ENCODE measurements at regions not wholly inside any gene's neighbourhood (a gene's known extent, or its start where the extent isn't known, plus 50 kb on each side); places are given as distances from the start of the nearest gene placed in this dataset.

DNA sequence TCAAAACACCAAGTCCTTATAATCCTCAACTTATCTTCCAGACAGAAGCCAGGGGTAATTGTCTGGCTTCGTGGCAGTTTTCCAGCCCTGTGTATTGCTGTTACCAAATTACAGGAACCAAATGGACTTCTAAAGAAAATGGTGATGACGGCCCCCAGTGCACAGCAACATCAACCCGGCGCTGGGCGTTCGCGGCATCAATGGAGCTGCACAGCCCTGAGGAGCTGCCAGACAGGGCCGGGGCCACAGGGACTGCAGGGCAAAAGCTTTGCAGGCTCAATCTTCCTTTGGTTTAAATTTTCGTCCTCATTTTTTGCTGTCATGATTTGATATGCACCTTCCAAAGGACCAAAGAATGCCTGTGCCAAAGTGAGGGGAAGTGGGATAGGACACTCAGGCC, 292.5 kb downstream of the BRD1 start:
- TF ChIP-seq, protein P1, sequence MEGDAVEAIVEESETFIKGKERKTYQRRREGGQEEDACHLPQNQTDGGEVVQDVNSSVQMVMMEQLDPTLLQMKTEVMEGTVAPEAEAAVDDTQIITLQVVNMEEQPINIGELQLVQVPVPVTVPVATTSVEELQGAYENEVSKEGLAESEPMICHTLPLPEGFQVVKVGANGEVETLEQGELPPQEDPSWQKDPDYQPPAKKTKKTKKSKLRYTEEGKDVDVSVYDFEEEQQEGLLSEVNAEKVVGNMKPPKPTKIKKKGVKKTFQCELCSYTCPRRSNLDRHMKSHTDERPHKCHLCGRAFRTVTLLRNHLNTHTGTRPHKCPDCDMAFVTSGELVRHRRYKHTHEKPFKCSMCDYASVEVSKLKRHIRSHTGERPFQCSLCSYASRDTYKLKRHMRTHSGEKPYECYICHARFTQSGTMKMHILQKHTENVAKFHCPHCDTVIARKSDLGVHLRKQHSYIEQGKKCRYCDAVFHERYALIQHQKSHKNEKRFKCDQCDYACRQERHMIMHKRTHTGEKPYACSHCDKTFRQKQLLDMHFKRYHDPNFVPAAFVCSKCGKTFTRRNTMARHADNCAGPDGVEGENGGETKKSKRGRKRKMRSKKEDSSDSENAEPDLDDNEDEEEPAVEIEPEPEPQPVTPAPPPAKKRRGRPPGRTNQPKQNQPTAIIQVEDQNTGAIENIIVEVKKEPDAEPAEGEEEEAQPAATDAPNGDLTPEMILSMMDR (conservative IDR thresholded peaks at IDR 0.05; ENCODE audit: low read length) = no peak
- Histone ChIP-seq H3K9ac (ENCODE audit: low read depth, low read length, poor library complexity, severe bottlenecking) (no peak overlapping the region), H2AFZ (ENCODE audit: low read length) (no peak overlapping the region), H3K9me2 (replicated peaks; ENCODE audit: low read depth, low read length) (no peaks in the 10 kb centered on the region), H3K79me2 (ENCODE audit: insufficient read depth, low read length) (no peaks in the 10 kb centered on the region), H3K4me1 (ENCODE audit: insufficient read depth, low read length, poor library complexity, severe bottlenecking) (peaks cover 8% of the 10 kb centered on the region), H3K27me3 (ENCODE audit: insufficient read depth, low read length, poor library complexity, severe bottlenecking) (no peaks in the 10 kb centered on the region), H4K20me1 (ENCODE audit: insufficient read depth, low read length, poor library complexity, severe bottlenecking) (no peaks in the 10 kb centered on the region), H3F3A (ENCODE audit: low read depth) (no peaks in the 10 kb centered on the region), H3K4me3 (ENCODE audit: low read length, poor library complexity, severe bottlenecking) (no peak overlapping the region), H3K9me3 (ENCODE audit: insufficient read depth, low read depth, low read length) (no peaks in the 10 kb centered on the region), H3K36me3 (ENCODE audit: insufficient read depth, low read length) (no peaks in the 10 kb centered on the region; the same call in 1 of the 2 replicates), H3K4me2 (ENCODE audit: low read depth, low read length, poor library complexity, severe bottlenecking) (no peak overlapping the region)

GRCh38 chr22:49534386-49534785, 293.3 kb downstream of the BRD1 start:
- no peaks in the 10 kb centered on the region; the same call in 1 of the 2 replicates for H3K36me3 ChIP-seq (ENCODE audit: insufficient read depth, low read length)
- peaks cover 3% of the 10 kb centered on the region for H3K4me1 ChIP-seq (ENCODE audit: insufficient read depth, low read length, poor library complexity, severe bottlenecking)
- H3F3A ChIP-seq (ENCODE audit: low read depth) = no peaks in the 10 kb centered on the region
- H3K4me2 ChIP-seq (ENCODE audit: low read depth, low read length, poor library complexity, severe bottlenecking) = no peak overlapping the region
- H3K9ac ChIP-seq (ENCODE audit: low read depth, low read length, poor library complexity, severe bottlenecking) = no peak overlapping the region
- TF ChIP-seq, protein P1 (conservative IDR thresholded peaks at IDR 0.05; ENCODE audit: low read length) = no peak
- no peak for TF ChIP-seq EZH2phosphoT487 (IDR thresholded peaks at IDR 0.05; ENCODE audit: borderline replicate concordance)
- H3K9me2 ChIP-seq (replicated peaks; ENCODE audit: low read depth, low read length) = no peaks in the 10 kb centered on the region
- H3K9me3 ChIP-seq (ENCODE audit: insufficient read depth, low read depth, low read length) = no peaks in the 10 kb centered on the region
- no peak overlapping the region for H2AFZ ChIP-seq (ENCODE audit: low read length)
- H3K79me2 ChIP-seq (ENCODE audit: insufficient read depth, low read length) = no peaks in the 10 kb centered on the region
- H3K4me3 ChIP-seq (ENCODE audit: low read length, poor library complexity, severe bottlenecking) = no peak overlapping the region
- H4K20me1 ChIP-seq (ENCODE audit: insufficient read depth, low read length, poor library complexity, severe bottlenecking) = no peaks in the 10 kb centered on the region
- H3K27me3 ChIP-seq (ENCODE audit: insufficient read depth, low read length, poor library complexity, severe bottlenecking) = no peaks in the 10 kb centered on the region

DNA sequence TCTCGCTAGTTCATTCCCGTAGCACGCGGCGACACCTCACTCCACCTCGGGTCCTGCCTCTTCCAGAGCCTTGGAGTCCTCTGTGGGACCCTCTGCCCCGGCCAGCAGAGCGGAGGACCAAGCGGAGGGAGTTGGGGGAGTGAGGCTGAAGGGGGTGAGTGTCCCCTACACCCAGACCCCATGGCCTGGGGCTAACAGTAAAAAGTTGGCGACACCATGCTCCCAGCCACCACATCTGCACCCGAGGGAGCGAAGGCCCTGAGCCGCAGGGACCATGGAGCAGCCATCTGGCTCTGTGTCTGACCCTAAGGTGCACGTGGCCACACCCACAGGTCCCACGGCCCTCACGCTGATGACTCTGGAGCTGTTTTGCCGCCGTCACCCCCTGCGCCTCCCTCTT, 293.8 kb downstream of the BRD1 start:
- H4K20me1 ChIP-seq (ENCODE audit: insufficient read depth, low read length, poor library complexity, severe bottlenecking) = no peaks in the 10 kb centered on the region
- H3K9me2 ChIP-seq (replicated peaks; ENCODE audit: low read depth, low read length) = no peaks in the 10 kb centered on the region
- no peaks in the 10 kb centered on the region for H3K4me1 ChIP-seq (ENCODE audit: insufficient read depth, low read length, poor library complexity, severe bottlenecking)
- no peak overlapping the region for H2AFZ ChIP-seq (ENCODE audit: low read length)
- TF ChIP-seq EZH2phosphoT487 (IDR thresholded peaks at IDR 0.05; ENCODE audit: borderline replicate concordance) = no peak
- TF ChIP-seq, protein P1 (conservative IDR thresholded peaks at IDR 0.05; ENCODE audit: low read length) = no peak
- H3K36me3 ChIP-seq (ENCODE audit: insufficient read depth, low read length) = no peaks in the 10 kb centered on the region; the same call in 1 of the 2 replicates
- H3K79me2 ChIP-seq (ENCODE audit: insufficient read depth, low read length) = no peaks in the 10 kb centered on the region
- H3K4me3 ChIP-seq (ENCODE audit: low read length, poor library complexity, severe bottlenecking) = no peak overlapping the region
- H3F3A ChIP-seq (ENCODE audit: low read depth) = no peaks in the 10 kb centered on the region
- no peak overlapping the region for H3K9ac ChIP-seq (ENCODE audit: low read depth, low read length, poor library complexity, severe bottlenecking)
- H3K27me3 ChIP-seq (ENCODE audit: insufficient read depth, low read length, poor library complexity, severe bottlenecking) = no peaks in the 10 kb centered on the region
- H3K9me3 ChIP-seq (ENCODE audit: insufficient read depth, low read depth, low read length) = no peaks in the 10 kb centered on the region
- H3K4me2 ChIP-seq (ENCODE audit: low read depth, low read length, poor library complexity, severe bottlenecking) = no peak overlapping the region
